A673 (cell line): ENCODE measurements at regions not wholly inside any gene's neighbourhood (a gene's known extent, or its start where the extent isn't known, plus 50 kb on each side); places are given as distances from the start of the nearest gene placed in this dataset.

Source experiments
- EZH2 ChIP-seq: fragments of 200-600 bp; sonication (generic); IDR thresholded peaks from 2 replicates; pipeline ENCODE4 v1.6.1; 2017; ENCODE audit warnings: borderline replicate concordance, low read depth, mild to moderate bottlenecking, mixed read lengths, antibody characterized with exemption, low read length; ENCODE audit not compliant: poor library complexity, severe bottlenecking
- TF ChIP-seq, protein P1 (sequence below): fragments of 300-800, 200-600 bp; sonication (generic); conservative IDR thresholded peaks from 2 replicates; pipeline ENCODE4 v1.5.1; 2017; ENCODE audit warnings: low read depth, mild to moderate bottlenecking, antibody characterized with exemption, low read length, moderate library complexity, mixed read lengths

DNA sequence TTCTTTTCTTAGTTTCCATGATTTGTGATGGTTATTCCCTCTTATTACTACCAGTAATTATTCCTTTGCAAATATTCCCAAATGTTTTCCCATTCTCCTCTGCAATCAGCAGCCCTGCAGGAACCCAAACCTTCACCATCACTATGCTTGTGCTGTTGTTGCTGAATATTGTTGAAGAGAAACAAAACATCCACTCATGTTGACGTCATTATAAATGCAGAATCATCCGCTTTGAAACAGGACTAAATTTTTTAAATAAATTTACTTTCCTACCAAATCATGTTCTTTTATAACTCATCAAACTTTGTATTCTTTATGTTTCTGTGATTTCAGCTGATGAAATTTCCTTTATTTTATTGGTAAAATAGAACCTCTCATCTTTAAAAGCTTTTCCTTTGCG lies 787.0 kb upstream of the B3GALT2 start:
- TF ChIP-seq, protein P1, sequence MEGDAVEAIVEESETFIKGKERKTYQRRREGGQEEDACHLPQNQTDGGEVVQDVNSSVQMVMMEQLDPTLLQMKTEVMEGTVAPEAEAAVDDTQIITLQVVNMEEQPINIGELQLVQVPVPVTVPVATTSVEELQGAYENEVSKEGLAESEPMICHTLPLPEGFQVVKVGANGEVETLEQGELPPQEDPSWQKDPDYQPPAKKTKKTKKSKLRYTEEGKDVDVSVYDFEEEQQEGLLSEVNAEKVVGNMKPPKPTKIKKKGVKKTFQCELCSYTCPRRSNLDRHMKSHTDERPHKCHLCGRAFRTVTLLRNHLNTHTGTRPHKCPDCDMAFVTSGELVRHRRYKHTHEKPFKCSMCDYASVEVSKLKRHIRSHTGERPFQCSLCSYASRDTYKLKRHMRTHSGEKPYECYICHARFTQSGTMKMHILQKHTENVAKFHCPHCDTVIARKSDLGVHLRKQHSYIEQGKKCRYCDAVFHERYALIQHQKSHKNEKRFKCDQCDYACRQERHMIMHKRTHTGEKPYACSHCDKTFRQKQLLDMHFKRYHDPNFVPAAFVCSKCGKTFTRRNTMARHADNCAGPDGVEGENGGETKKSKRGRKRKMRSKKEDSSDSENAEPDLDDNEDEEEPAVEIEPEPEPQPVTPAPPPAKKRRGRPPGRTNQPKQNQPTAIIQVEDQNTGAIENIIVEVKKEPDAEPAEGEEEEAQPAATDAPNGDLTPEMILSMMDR, result no peak
- TF ChIP-seq EZH2, result no peak
